SU-DHL-6 (cell line): ENCODE measurements at regions not wholly inside any gene's neighbourhood (a gene's known extent, or its start where the extent isn't known, plus 50 kb on each side); places are given as distances from the start of the nearest gene placed in this dataset.
"Not testable (repeated sequence)": the region's sequence is repeated elsewhere in the genome, so short reads cannot be mapped to it uniquely, and the experiment has no call there.

ENCODE experiments used
- EZH2phosphoT487 ChIP-seq: fragments of 200-600 bp; sonication (generic), shearing (Covaris generic); conservative IDR thresholded peaks from 2 replicates; pipeline ENCODE4 v1.6.1; 2018; ENCODE audit warnings: mild to moderate bottlenecking, antibody characterized with exemption, low read length, moderate library complexity, mixed read lengths
- TF ChIP-seq, protein P1 (sequence below): fragments of 200-600 bp; sonication (generic); IDR thresholded peaks from one replicate; pipeline ENCODE4 v1.5.1; 2017; ENCODE audit warnings: antibody characterized with exemption, mild to moderate bottlenecking, low read length, moderate library complexity; ENCODE audit not compliant: insufficient read depth, poor library complexity, severe bottlenecking

DNA sequence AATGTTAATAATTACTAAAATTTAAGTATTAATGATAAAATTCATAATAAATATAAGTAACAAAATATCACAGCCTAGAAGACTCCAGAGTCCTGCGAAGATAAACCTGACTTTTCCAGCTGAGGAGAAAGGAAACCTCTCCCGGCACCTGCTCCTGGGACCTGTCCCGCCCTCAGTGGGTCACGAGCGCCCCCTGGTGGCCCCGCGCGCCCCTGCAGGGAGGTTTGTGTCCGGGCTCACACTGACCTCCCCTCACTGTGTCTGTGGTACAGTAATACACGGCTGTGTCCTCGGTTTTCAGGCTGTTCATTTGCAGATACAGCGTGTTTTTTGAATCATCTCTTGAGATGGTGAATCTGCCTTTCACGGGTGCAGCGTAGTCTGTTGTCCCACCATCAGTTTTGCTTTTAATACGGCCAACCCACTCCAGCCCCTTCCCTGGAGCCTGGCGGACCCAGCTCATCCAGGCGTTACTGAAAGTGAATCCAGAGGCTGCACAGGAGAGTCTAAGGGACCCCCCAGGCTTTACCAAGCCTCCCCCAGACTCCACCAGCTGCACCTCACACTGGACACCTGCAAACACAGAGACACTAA lies 627.1 kb downstream of the TMEM121 start:
- TF ChIP-seq, protein P1, sequence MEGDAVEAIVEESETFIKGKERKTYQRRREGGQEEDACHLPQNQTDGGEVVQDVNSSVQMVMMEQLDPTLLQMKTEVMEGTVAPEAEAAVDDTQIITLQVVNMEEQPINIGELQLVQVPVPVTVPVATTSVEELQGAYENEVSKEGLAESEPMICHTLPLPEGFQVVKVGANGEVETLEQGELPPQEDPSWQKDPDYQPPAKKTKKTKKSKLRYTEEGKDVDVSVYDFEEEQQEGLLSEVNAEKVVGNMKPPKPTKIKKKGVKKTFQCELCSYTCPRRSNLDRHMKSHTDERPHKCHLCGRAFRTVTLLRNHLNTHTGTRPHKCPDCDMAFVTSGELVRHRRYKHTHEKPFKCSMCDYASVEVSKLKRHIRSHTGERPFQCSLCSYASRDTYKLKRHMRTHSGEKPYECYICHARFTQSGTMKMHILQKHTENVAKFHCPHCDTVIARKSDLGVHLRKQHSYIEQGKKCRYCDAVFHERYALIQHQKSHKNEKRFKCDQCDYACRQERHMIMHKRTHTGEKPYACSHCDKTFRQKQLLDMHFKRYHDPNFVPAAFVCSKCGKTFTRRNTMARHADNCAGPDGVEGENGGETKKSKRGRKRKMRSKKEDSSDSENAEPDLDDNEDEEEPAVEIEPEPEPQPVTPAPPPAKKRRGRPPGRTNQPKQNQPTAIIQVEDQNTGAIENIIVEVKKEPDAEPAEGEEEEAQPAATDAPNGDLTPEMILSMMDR = peak; percentile 45
- not testable (repeated sequence) for TF ChIP-seq EZH2phosphoT487
